DOHH2 (cell line): ENCODE measurements at regions not wholly inside any gene's neighbourhood (a gene's known extent, or its start where the extent isn't known, plus 50 kb on each side); places are given as distances from the start of the nearest gene placed in this dataset.

Experiments
- H3F3A ChIP-seq: fragments of 200-600 bp; sonication (generic), shearing (Covaris generic); 2 replicates; pipeline ENCODE4 v1.6.0; 2016; ENCODE audit warnings: antibody characterized with exemption, mild to moderate bottlenecking; ENCODE audit not compliant: control insufficient read depth, insufficient read depth
- H3K27ac ChIP-seq: fragments of 200-600 bp; sonication (generic); 2 replicates; pipeline ENCODE4 v1.5.1; 2014; ENCODE audit warnings: low read depth, mild to moderate bottlenecking, low read length, moderate library complexity
- H3K27me3 ChIP-seq: fragments of 200-600 bp; sonication (generic); 2 replicates; pipeline ENCODE4 v1.6.1; 2014; ENCODE audit warnings: mild to moderate bottlenecking, low read length, mixed read lengths; ENCODE audit not compliant: control insufficient read depth
- H3K36me3 ChIP-seq: fragments of 200-600 bp; sonication (generic); 2 replicates; pipeline ENCODE4 v1.6.1; 2014; ENCODE audit warnings: mild to moderate bottlenecking, low read length, moderate library complexity, mixed read lengths; ENCODE audit not compliant: control insufficient read depth
- H3K4me1 ChIP-seq: fragments of 200-600 bp; sonication (generic); 2 replicates; pipeline ENCODE4 v1.6.1; 2014; ENCODE audit warnings: mild to moderate bottlenecking, low read length, mixed read lengths; ENCODE audit not compliant: control insufficient read depth
- H3K4me2 ChIP-seq: fragments of 200-600 bp; sonication (generic); 2 replicates; pipeline ENCODE4 v1.6.0; 2014; ENCODE audit warnings: mild to moderate bottlenecking, low read length, moderate library complexity
- H3K4me3 ChIP-seq: fragments of 200-600 bp; sonication (generic); 2 replicates; pipeline ENCODE4 v1.5.1; 2014; ENCODE audit warnings: mild to moderate bottlenecking, low read length, mixed read lengths
- H3K79me2 ChIP-seq: fragments of 200-600 bp; sonication (generic); 2 replicates; pipeline ENCODE4 v1.6.1; 2014; ENCODE audit warnings: mild to moderate bottlenecking, low read length, mixed read lengths; ENCODE audit not compliant: control insufficient read depth
- H3K9me2 ChIP-seq: fragments of 200-600 bp; sonication (generic); replicated peaks from 2 replicates; pipeline ENCODE4 v1.6.1; 2014; ENCODE audit warnings: mild to moderate bottlenecking, low read length, mixed read lengths; ENCODE audit not compliant: control insufficient read depth
- H3K9me3 ChIP-seq: fragments of 200-600 bp; sonication (generic); 2 replicates; pipeline ENCODE4 v1.6.1; 2014; ENCODE audit warnings: antibody characterized with exemption, low read length, mixed read lengths; ENCODE audit not compliant: control insufficient read depth, insufficient read depth
- H4K20me1 ChIP-seq: fragments of 200-600 bp; sonication (generic); 2 replicates; pipeline ENCODE4 v1.6.0; 2014; ENCODE audit warnings: low read depth, mild to moderate bottlenecking, antibody characterized with exemption, low read length, moderate library complexity; ENCODE audit not compliant: control insufficient read depth, insufficient read depth
- EZH2phosphoT487 ChIP-seq: fragments of 200-600 bp; sonication (generic); IDR thresholded peaks from 2 replicates; pipeline ENCODE4 v1.6.1; 2017; ENCODE audit warnings: borderline replicate concordance, mild to moderate bottlenecking, antibody characterized with exemption, low read length, moderate library complexity, mixed read lengths
- TF ChIP-seq, protein P1 (sequence below): fragments of 200-600 bp; sonication (generic); IDR thresholded peaks from one replicate; pipeline ENCODE4 v1.5.1; 2014; ENCODE audit warnings: antibody characterized with exemption, mild to moderate bottlenecking, low read depth, low read length; ENCODE audit not compliant: poor library complexity, severe bottlenecking

DNA sequence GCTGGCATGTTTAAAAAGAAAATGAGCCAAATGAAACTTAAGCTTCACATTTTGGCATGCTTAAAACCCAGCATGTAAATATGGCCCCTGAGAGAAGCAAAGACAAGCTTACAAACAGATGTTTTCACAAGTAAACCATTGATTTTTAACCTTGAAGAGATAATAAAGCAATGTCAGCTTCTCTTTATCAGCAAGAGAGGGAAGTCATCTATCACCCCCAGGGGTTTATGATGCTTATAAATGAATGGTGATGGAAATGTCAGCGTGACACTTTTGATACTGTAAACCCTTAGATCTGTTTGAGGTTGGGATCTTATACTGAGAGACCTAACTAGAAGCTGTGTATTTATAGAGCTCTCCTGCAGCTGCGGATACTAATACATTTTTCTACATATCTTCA is 471.3 kb downstream of the PLA2G4A start:
- Histone ChIP-seq H3K9me3 (no peaks in the 10 kb centered on the region), H3K36me3 (no peaks in the 10 kb centered on the region), H3F3A (no peaks in the 10 kb centered on the region), H3K27me3 (no peaks in the 10 kb centered on the region), H3K79me2 (no peaks in the 10 kb centered on the region), H3K9me2 (no peaks in the 10 kb centered on the region), H3K4me2 (no peak overlapping the region), H3K4me3 (no peak overlapping the region), H3K4me1 (no peaks in the 10 kb centered on the region), H4K20me1 (no peaks in the 10 kb centered on the region), H3K27ac (no peak overlapping the region)
- no peak for TF ChIP-seq EZH2phosphoT487
- TF ChIP-seq, protein P1, sequence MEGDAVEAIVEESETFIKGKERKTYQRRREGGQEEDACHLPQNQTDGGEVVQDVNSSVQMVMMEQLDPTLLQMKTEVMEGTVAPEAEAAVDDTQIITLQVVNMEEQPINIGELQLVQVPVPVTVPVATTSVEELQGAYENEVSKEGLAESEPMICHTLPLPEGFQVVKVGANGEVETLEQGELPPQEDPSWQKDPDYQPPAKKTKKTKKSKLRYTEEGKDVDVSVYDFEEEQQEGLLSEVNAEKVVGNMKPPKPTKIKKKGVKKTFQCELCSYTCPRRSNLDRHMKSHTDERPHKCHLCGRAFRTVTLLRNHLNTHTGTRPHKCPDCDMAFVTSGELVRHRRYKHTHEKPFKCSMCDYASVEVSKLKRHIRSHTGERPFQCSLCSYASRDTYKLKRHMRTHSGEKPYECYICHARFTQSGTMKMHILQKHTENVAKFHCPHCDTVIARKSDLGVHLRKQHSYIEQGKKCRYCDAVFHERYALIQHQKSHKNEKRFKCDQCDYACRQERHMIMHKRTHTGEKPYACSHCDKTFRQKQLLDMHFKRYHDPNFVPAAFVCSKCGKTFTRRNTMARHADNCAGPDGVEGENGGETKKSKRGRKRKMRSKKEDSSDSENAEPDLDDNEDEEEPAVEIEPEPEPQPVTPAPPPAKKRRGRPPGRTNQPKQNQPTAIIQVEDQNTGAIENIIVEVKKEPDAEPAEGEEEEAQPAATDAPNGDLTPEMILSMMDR, result no peak

DNA sequence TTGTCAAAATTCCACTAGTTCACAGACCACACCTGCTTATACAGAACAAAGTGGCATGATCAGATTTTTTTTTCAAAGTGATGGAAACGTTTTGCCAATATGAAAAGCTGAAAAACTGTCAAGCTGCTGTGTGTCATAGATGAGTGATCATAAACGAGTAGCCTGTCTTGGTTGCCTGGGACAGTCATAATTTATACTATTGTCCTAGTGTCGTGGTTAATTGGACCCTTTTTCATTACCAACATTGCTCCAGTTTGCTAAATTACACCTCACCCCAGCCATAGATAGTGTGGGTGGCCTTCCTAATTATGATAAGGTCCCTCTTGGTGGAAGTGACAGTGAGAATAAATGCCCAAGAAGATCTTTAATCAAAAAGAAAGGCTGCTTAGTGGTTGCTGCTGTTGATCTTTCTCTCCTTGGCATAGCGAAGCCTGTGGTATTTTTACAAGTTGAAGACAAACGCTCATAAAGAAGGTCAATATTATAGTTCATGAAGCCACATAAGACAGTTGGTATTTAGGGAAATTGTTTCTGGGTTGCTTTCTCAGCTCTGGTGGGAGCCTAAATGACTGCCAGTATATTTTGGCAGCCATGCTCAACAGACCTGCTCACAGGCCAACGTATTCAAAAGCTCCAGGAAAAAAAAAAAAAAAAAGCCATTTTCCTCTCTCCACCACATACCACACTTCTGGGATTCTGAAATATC is 478.1 kb downstream of the PLA2G4A start:
- H3K27ac ChIP-seq, result no peak overlapping the region
- H3K9me2 ChIP-seq, result no peaks in the 10 kb centered on the region
- H3K4me1 ChIP-seq, result no peaks in the 10 kb centered on the region
- H3K4me3 ChIP-seq, result no peak overlapping the region
- H3K27me3 ChIP-seq, result no peaks in the 10 kb centered on the region
- TF ChIP-seq, protein P1, result no peak
- no peak for TF ChIP-seq EZH2phosphoT487
- no peaks in the 10 kb centered on the region for H3K79me2 ChIP-seq
- no peaks in the 10 kb centered on the region for H4K20me1 ChIP-seq
- H3K9me3 ChIP-seq, result no peaks in the 10 kb centered on the region
- H3K36me3 ChIP-seq, result no peaks in the 10 kb centered on the region
- H3F3A ChIP-seq, result no peaks in the 10 kb centered on the region
- no peak overlapping the region for H3K4me2 ChIP-seq

DNA sequence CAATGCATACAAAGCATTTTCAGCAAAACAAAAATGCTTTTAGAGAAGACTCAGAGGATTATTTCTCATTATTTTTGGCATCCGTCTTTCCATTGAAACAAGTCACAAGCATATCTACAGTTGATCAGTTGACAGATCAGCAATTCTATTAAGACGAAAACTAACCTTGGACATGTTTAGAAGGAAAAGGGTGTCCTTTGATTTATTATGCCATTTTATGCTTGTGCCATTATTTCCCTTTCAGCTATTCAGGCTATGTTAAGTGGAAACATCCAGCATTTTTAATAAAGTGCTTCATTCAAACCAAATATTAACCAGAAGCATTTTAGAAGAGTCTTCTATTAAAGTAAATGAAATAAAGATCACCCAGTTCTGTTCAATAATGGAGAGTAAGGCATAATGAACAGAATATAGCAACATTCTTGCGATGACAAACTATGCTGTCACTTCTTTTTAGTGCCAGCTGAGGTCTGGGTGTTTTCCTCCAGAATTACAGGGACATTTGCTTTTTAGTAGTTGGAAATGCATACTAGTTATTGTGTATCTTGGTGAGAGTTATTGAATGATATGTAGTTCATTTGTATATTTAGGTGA is 481.4 kb downstream of the PLA2G4A start:
- no peak overlapping the region for H3K27ac ChIP-seq
- no peaks in the 10 kb centered on the region for H3K36me3 ChIP-seq
- H3K27me3 ChIP-seq, result no peaks in the 10 kb centered on the region
- no peaks in the 10 kb centered on the region for H3K9me3 ChIP-seq
- no peaks in the 10 kb centered on the region for H3K9me2 ChIP-seq
- no peaks in the 10 kb centered on the region for H3K79me2 ChIP-seq
- no peaks in the 10 kb centered on the region for H4K20me1 ChIP-seq
- TF ChIP-seq EZH2phosphoT487, result no peak
- TF ChIP-seq, protein P1, result no peak
- H3K4me2 ChIP-seq, result no peak overlapping the region
- H3K4me1 ChIP-seq, result no peaks in the 10 kb centered on the region
- no peaks in the 10 kb centered on the region for H3F3A ChIP-seq
- no peak overlapping the region for H3K4me3 ChIP-seq
